ENCODE measurements at regions not wholly inside any gene's neighbourhood (a gene's known extent, or its start where the extent isn't known, plus 50 kb on each side); places are given as distances from the start of the nearest gene placed in this dataset.

GRCh38 chr2:144333143-144333555, 186.8 kb downstream of the ZEB2 start:
- no peaks in the 10 kb centered on the region for H3K27me3 ChIP-seq (ENCODE audit: control insufficient read depth, insufficient read depth, low read length)
- H3K4me3 ChIP-seq (ENCODE audit: low read depth, low read length): no peak overlapping the region
- H3K36me3 ChIP-seq (ENCODE audit: control insufficient read depth, insufficient read depth, low read length): no peaks in the 10 kb centered on the region
- TF ChIP-seq CTCF (IDR thresholded peaks at IDR 0.05; ENCODE audit: insufficient read depth, low read length, poor library complexity, severe bottlenecking): no peak
- no peak for DNase-seq (ENCODE audit: low read depth)

GRCh38 chr2:144332356-144333142, 187.4 kb downstream of the ZEB2 start:
- Histone ChIP-seq H3K4me3 (ENCODE audit: low read depth, low read length) (peak overlapping the region; percentile 70), H3K36me3 (ENCODE audit: control insufficient read depth, insufficient read depth, low read length) (no peaks in the 10 kb centered on the region), H3K27me3 (ENCODE audit: control insufficient read depth, insufficient read depth, low read length) (no peaks in the 10 kb centered on the region)
- DNase-seq (ENCODE audit: low read depth): no peak
- no peak for TF ChIP-seq CTCF (IDR thresholded peaks at IDR 0.05; ENCODE audit: insufficient read depth, low read length, poor library complexity, severe bottlenecking)

- no peak for DNase-seq (ENCODE audit: low read depth)
- peak; percentile 27 for TF ChIP-seq CTCF (IDR thresholded peaks at IDR 0.05; ENCODE audit: insufficient read depth, low read length, poor library complexity, severe bottlenecking)
Observed at GRCh38 chr2:144331674-144332355, 188.1 kb downstream of the ZEB2 start.

GRCh38 chr2:144330951-144331673, 188.8 kb downstream of the ZEB2 start:
- DNase-seq (ENCODE audit: low read depth): no peak
- Histone ChIP-seq H3K36me3 (ENCODE audit: control insufficient read depth, insufficient read depth, low read length) (no peaks in the 10 kb centered on the region), H3K4me3 (ENCODE audit: low read depth, low read length) (peak overlapping the region; percentile 70), H3K27me3 (ENCODE audit: control insufficient read depth, insufficient read depth, low read length) (no peaks in the 10 kb centered on the region)
- TF ChIP-seq CTCF (IDR thresholded peaks at IDR 0.05; ENCODE audit: insufficient read depth, low read length, poor library complexity, severe bottlenecking): no peak

More at GRCh38 chr2:144331674-144332355, 188.1 kb downstream of the ZEB2 start:
- no peaks in the 10 kb centered on the region for H3K36me3 ChIP-seq (ENCODE audit: control insufficient read depth, insufficient read depth, low read length)
- H3K27me3 ChIP-seq (ENCODE audit: control insufficient read depth, insufficient read depth, low read length): no peaks in the 10 kb centered on the region
- H3K4me3 ChIP-seq (ENCODE audit: low read depth, low read length): peak overlapping the region; percentile 70

- H3K36me3 ChIP-seq (ENCODE audit: control insufficient read depth, insufficient read depth, low read length): no peaks in the 10 kb centered on the region
Observed at GRCh38 chr2:144329472-144329871, 190.4 kb downstream of the ZEB2 start.

More at GRCh38 chr2:144329472-144329871, 190.4 kb downstream of the ZEB2 start:
- Histone ChIP-seq H3K4me3 (ENCODE audit: low read depth, low read length) (no peak overlapping the region), H3K27me3 (ENCODE audit: control insufficient read depth, insufficient read depth, low read length) (no peaks in the 10 kb centered on the region)
- no peak for DNase-seq (ENCODE audit: low read depth)
- TF ChIP-seq CTCF (IDR thresholded peaks at IDR 0.05; ENCODE audit: insufficient read depth, low read length, poor library complexity, severe bottlenecking): no peak
